BE2C (cell line): ENCODE measurements at regions not wholly inside any gene's neighbourhood (a gene's known extent, or its start where the extent isn't known, plus 50 kb on each side); places are given as distances from the start of the nearest gene placed in this dataset.
A peak's percentile ranks its signal among the peaks of the same experiment; 100 is the strongest.

Source experiments
- DNase-seq: peaks from one replicate; pipeline ENCODE4 v3.0.0-alpha.2; 2020
- H3K27me3 ChIP-seq: fragments of 250-450 bp; sonication (Bioruptor Pico); 2 replicates; pipeline ENCODE4 v1.5.1; 2020; ENCODE audit warnings: mild to moderate bottlenecking
- H3K36me3 ChIP-seq: fragments of 250-450 bp; sonication (Bioruptor Pico); 2 replicates; pipeline ENCODE4 v1.5.1; 2020; ENCODE audit warnings: mild to moderate bottlenecking
- H3K4me1 ChIP-seq: fragments of 250-450 bp; sonication (Bioruptor Pico); 2 replicates; pipeline ENCODE4 v1.5.1; 2020
- H3K4me3 ChIP-seq: 2 replicates; pipeline ENCODE4 v1.5.1; 2011; ENCODE audit warnings: low read depth, low read length
- H3K9me3 ChIP-seq: fragments of 250-450 bp; sonication (Bioruptor Pico); 2 replicates; pipeline ENCODE4 v1.5.1; 2020
- CTCF ChIP-seq: IDR thresholded peaks from 2 replicates; pipeline ENCODE4 v1.5.1; 2012; ENCODE audit warnings: mild to moderate bottlenecking, low read depth, low read length

- no peak overlapping the region; the same call in 1 of the 2 replicates for H3K4me3 ChIP-seq
- no peaks in the 10 kb centered on the region for H3K4me1 ChIP-seq
- H3K9me3 ChIP-seq = no peaks in the 10 kb centered on the region
- no peaks in the 10 kb centered on the region for H3K27me3 ChIP-seq
- DNase-seq = no peak
- no peaks in the 10 kb centered on the region for H3K36me3 ChIP-seq
- TF ChIP-seq CTCF = no peak
Observed at GRCh38 chr3:194070220-194070633, 65.7 kb upstream of the HES1 start.

- no peaks in the 10 kb centered on the region for H3K4me1 ChIP-seq
- DNase-seq = peak; percentile 77
- no peaks in the 10 kb centered on the region for H3K9me3 ChIP-seq
- no peaks in the 10 kb centered on the region for H3K27me3 ChIP-seq
- peak overlapping the region; percentile 56 for H3K4me3 ChIP-seq
- no peak for TF ChIP-seq CTCF
- H3K36me3 ChIP-seq = no peaks in the 10 kb centered on the region
Observed at GRCh38 chr3:194070634-194071409, 65.1 kb upstream of the HES1 start.

GRCh38 chr3:194072097-194072428 lies 63.9 kb upstream of the HES1 start:
- no peak for DNase-seq
- H3K36me3 ChIP-seq = no peaks in the 10 kb centered on the region
- H3K4me1 ChIP-seq = no peaks in the 10 kb centered on the region
- TF ChIP-seq CTCF = no peak
- H3K9me3 ChIP-seq = no peaks in the 10 kb centered on the region
- no peaks in the 10 kb centered on the region for H3K27me3 ChIP-seq
- no peak overlapping the region for H3K4me3 ChIP-seq

- H3K4me1 ChIP-seq = no peaks in the 10 kb centered on the region
- no peaks in the 10 kb centered on the region for H3K27me3 ChIP-seq
- TF ChIP-seq CTCF = no peak
- no peak for DNase-seq
- H3K4me3 ChIP-seq = no peak overlapping the region
- H3K36me3 ChIP-seq = no peaks in the 10 kb centered on the region
- H3K9me3 ChIP-seq = no peaks in the 10 kb centered on the region
Observed at GRCh38 chr3:194072691-194073279, 63.2 kb upstream of the HES1 start.

- no peaks in the 10 kb centered on the region for H3K9me3 ChIP-seq
- H3K4me1 ChIP-seq = no peaks in the 10 kb centered on the region
- no peak for DNase-seq
- H3K27me3 ChIP-seq = no peaks in the 10 kb centered on the region
- TF ChIP-seq CTCF = no peak
- no peak overlapping the region for H3K4me3 ChIP-seq
- no peaks in the 10 kb centered on the region for H3K36me3 ChIP-seq
Observed at GRCh38 chr3:194073926-194074325, 62.0 kb upstream of the HES1 start.

- H3K36me3 ChIP-seq = no peaks in the 10 kb centered on the region
- no peak for DNase-seq
- no peak overlapping the region for H3K4me3 ChIP-seq
- H3K9me3 ChIP-seq = no peaks in the 10 kb centered on the region
- no peaks in the 10 kb centered on the region for H3K4me1 ChIP-seq
- H3K27me3 ChIP-seq = no peaks in the 10 kb centered on the region
- no peak for TF ChIP-seq CTCF
Observed at GRCh38 chr3:194075088-194075615, 60.8 kb upstream of the HES1 start.
